K562 (cell line): ENCODE measurements at regions not wholly inside any gene's neighbourhood (a gene's known extent, or its start where the extent isn't known, plus 50 kb on each side); places are given as distances from the start of the nearest gene placed in this dataset.

Experiments
- ASH1L ChIP-seq: fragments of 450-650 bp; IDR thresholded peaks from 2 replicates; pipeline ENCODE4 v1.6.1; 2018; ENCODE audit warnings: borderline replicate concordance, mild to moderate bottlenecking, low read depth; ENCODE audit not compliant: partially characterized antibody
- BHLHE40 ChIP-seq: IDR thresholded peaks from 2 replicates; pipeline ENCODE4 v1.6.1; 2011; ENCODE audit warnings: low read length, improper control_type of control experiment
- DIDO1 ChIP-seq: fragments of 450-650 bp; IDR thresholded peaks from 2 replicates; pipeline ENCODE4 v1.6.1; 2016; ENCODE audit warnings: low read depth, missing biosample characterization, missing genetic modification characterization
- FOXK2 ChIP-seq, 2 experiments: fragments of 450-650 bp; IDR thresholded peaks in 1 of 2; conservative IDR thresholded peaks in 1 of 2; 2 replicates each; pipeline ENCODE4 v1.6.1; 2016; ENCODE audit warnings: low read depth in 2 of 2, mild to moderate bottlenecking in 1 of 2
- GATAD2B ChIP-seq: fragments of 450-650 bp; IDR thresholded peaks from 2 replicates; pipeline ENCODE4 v1.6.1; 2017; ENCODE audit warnings: mild to moderate bottlenecking, borderline replicate concordance
- HCFC1 ChIP-seq: IDR thresholded peaks from 2 replicates; pipeline ENCODE4 v1.6.1; 2012; ENCODE audit warnings: low read depth, low read length, improper control_type of control experiment
- HNRNPLL ChIP-seq: fragments of 200-400 bp; formaldehyde crosslinking; IDR thresholded peaks from 2 replicates; pipeline ENCODE4 v1.6.1; 2017; ENCODE audit warnings: low read length, low read depth, mild to moderate bottlenecking; ENCODE audit not compliant: poor library complexity, severe bottlenecking
- KDM1A ChIP-seq, 2 experiments: fragments of 450-650 bp; IDR thresholded peaks; 2 replicates each; pipeline ENCODE4 v1.6.1; 2016; ENCODE audit warnings: mild to moderate bottlenecking in 2 of 2
- MEF2A ChIP-seq: IDR thresholded peaks from 2 replicates; pipeline ENCODE4 v1.6.1; 2011; ENCODE audit warnings: low read depth, mild to moderate bottlenecking, low read length, moderate library complexity; ENCODE audit not compliant: control insufficient read depth
- POLR2H ChIP-seq: IDR thresholded peaks from 2 replicates; pipeline ENCODE4 v1.6.1; 2016; ENCODE audit warnings: missing genetic modification characterization, low read depth, mild to moderate bottlenecking, control low read depth, missing compliant biosample characterization, moderate library complexity
- SMARCA5 ChIP-seq: fragments of 450-650 bp; IDR thresholded peaks from 2 replicates; pipeline ENCODE4 v1.6.1; 2016
- TCF7 ChIP-seq: sonication (generic); IDR thresholded peaks from 2 replicates; pipeline ENCODE4 v1.6.1; 2016; ENCODE audit warnings: antibody characterized with exemption, borderline replicate concordance
- TRIM24 ChIP-seq, 2 experiments: fragments of 450-650 bp; IDR thresholded peaks; 2 replicates each; pipeline ENCODE4 v1.6.1; 2016
- ZBTB8A ChIP-seq: fragments of 450-650 bp; IDR thresholded peaks from 2 replicates; pipeline ENCODE4 v1.6.1; 2018; ENCODE audit warnings: mild to moderate bottlenecking, moderate library complexity; ENCODE audit not compliant: partially characterized antibody
- ZFP30 ChIP-seq: fragments of 250-450 bp; sonication (Bioruptor Pico); IDR thresholded peaks from 2 replicates; pipeline ENCODE4 v1.8.0; 2022; ENCODE audit warnings: moderate library complexity, mild to moderate bottlenecking, inconsistent platforms, borderline replicate concordance
- TF ChIP-seq, protein P1 (sequence below): fragments of 250-450 bp; sonication (Bioruptor Pico); IDR thresholded peaks from 2 replicates; pipeline ENCODE4 v1.6.1; 2021; ENCODE audit warnings: mild to moderate bottlenecking
- TF ChIP-seq, protein P2 (sequence below): fragments of 250-450 bp; sonication (Bioruptor Pico); IDR thresholded peaks from 2 replicates; pipeline ENCODE4 v1.8.0; 2022; ENCODE audit warnings: moderate library complexity, mild to moderate bottlenecking, inconsistent platforms
- TF ChIP-seq, protein P3 (sequence below), 2 experiments: fragments of 450-650 bp; IDR thresholded peaks; 2 replicates each; pipeline ENCODE4 v1.6.1; 2016; ENCODE audit warnings: mild to moderate bottlenecking in 2 of 2, borderline replicate concordance in 1 of 2, low read depth in 1 of 2, moderate library complexity in 1 of 2
- TF ChIP-seq, protein P4 (sequence below): fragments of 450-650 bp; IDR thresholded peaks from 2 replicates; pipeline ENCODE4 v1.6.1; 2017; ENCODE audit warnings: mild to moderate bottlenecking, moderate library complexity

DNA sequence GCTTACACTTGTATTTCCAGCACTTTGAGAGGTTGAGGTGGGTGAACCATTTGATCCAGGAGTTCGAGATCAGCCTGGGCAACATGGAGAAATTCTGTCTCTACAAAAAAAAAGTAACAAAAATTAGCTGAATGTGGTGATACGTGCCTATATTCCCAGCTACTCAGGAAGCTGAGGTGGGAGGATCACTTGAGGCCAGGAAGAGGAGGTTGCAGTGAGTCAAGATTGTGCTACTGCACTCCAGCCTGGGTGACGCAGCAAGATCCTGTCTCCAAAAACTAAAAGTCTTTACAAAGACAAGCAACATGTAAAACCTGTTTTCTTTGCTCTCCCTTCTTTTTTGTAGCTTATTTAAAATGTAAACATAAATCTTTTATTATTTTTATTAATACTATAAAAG is 1156.1 kb downstream of the FAT4 start (continued):
- TF ChIP-seq ZFP30 (CRISPR knock-in tag) (no peak), POLR2H (no peak), ZBTB8A (no peak), BHLHE40 (no peak), TCF7 (no peak), HCFC1 (no peak), KDM1A (IDR thresholded peaks at IDR 0.05) (no peak), HNRNPLL (no peak), ASH1L (no peak), GATAD2B (no peak), DIDO1 (tag) (no peak), SMARCA5 (no peak), MEF2A (no peak), FOXK2 (conservative IDR thresholded peaks at IDR 0.05 in 1 of 2, IDR thresholded peaks at IDR 0.05 in 1 of 2; ENCODE audit: low read depth in 2 of 2) (no peak), TRIM24 (IDR thresholded peaks at IDR 0.05) (peak; percentile 42 to 49; a peak in 3 of 4 replicates)
- TF ChIP-seq, protein P1, sequence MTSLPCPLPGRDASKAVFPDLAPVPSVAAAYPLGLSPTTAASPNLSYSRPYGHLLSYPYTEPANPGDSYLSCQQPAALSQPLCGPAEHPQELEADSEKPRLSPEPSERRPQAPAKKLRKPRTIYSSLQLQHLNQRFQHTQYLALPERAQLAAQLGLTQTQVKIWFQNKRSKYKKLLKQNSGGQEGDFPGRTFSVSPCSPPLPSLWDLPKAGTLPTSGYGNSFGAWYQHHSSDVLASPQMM: no peak
- TF ChIP-seq, protein P2, sequence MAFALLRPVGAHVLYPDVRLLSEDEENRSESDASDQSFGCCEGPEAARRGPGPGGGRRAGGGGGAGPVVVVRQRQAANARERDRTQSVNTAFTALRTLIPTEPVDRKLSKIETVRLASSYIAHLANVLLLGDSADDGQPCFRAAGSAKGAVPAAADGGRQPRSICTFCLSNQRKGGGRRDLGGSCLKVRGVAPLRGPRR (CRISPR knock-in tag): no peak
- TF ChIP-seq, protein P3, sequence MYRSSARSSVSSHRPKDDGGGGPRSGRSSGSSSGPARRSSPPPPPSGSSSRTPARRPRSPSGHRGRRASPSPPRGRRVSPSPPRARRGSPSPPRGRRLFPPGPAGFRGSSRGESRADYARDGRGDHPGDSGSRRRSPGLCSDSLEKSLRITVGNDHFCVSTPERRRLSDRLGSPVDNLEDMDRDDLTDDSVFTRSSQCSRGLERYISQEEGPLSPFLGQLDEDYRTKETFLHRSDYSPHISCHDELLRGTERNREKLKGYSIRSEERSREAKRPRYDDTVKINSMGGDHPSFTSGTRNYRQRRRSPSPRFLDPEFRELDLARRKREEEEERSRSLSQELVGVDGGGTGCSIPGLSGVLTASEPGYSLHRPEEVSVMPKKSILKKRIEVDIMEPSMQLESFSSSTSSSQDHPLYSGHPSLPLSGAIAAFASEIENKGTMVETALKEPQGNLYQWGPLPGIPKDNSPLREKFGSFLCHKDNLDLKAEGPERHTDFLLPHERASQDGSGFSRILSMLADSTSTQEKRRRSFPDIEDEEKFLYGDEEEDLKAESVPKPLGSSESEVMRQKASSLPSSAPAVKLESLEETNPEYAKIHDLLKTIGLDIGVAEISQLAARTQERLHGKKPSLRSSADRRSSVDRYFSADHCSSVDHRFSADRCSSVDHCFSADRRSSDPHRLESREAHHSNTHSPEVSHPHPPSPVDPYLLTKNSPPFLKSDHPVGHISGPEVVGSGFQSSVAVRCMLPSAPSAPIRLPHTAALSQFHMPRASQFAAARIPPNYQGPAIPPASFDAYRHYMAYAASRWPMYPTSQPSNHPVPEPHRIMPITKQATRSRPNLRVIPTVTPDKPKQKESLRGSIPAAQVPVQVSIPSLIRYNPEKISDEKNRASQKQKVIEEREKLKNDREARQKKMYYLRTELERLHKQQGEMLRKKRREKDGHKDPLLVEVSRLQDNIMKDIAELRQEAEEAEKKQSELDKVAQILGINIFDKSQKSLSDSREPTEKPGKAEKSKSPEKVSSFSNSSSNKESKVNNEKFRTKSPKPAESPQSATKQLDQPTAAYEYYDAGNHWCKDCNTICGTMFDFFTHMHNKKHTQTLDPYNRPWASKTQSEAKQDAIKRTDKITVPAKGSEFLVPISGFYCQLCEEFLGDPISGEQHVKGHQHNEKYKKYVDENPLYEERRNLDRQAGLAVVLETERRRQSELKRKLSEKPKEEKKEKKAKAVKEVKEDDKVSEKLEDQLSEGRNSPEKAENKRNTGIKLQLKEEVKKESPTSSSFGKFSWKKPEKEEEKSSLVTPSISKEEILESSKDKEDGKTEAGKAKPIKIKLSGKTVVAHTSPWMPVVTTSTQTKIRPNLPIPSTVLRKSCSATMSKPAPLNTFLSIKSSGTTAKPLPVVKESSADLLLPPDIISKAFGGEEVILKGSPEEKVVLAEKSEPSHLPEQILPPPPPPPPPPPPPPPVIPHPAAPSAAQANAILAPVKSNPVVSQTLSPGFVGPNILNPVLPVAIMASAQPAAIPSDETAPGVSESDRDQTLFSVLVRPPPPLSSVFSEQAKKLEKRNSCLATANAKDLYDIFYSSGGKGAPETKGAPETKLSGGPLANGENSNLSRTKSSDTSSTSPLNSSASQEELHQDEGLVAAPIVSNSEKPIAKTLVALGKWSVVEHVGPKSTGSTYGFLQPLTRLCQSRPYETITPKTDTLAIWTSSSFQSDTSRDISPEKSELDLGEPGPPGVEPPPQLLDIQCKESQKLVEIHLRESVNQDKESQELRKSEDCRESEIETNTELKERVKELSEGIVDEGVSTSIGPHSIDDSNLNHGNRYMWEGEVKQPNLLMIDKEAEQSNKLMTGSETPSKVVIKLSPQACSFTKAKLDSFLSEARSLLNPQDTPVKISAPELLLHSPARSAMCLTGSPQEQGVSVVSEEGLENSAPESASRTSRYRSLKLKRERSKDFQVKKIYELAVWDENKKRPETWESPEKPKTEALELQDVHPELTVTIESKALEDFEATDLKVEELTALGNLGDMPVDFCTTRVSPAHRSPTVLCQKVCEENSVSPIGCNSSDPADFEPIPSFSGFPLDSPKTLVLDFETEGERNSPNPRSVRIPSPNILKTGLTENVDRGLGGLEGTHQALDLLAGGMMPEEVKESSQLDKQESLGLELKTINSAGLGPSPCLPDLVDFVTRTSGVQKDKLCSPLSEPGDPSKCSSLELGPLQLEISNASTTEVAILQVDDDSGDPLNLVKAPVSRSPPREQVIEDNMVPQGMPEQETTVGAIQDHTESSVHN (IDR thresholded peaks at IDR 0.05; ENCODE audit: borderline replicate concordance in 1 of 2, low read depth in 1 of 2): no peak
- TF ChIP-seq, protein P4, sequence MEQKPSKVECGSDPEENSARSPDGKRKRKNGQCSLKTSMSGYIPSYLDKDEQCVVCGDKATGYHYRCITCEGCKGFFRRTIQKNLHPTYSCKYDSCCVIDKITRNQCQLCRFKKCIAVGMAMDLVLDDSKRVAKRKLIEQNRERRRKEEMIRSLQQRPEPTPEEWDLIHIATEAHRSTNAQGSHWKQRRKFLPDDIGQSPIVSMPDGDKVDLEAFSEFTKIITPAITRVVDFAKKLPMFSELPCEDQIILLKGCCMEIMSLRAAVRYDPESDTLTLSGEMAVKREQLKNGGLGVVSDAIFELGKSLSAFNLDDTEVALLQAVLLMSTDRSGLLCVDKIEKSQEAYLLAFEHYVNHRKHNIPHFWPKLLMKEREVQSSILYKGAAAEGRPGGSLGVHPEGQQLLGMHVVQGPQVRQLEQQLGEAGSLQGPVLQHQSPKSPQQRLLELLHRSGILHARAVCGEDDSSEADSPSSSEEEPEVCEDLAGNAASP: no peak
